ENCODE measurements at regions not wholly inside any gene's neighbourhood (a gene's known extent, or its start where the extent isn't known, plus 50 kb on each side); places are given as distances from the start of the nearest gene placed in this dataset.

- DNase-seq (ENCODE audit: low read depth) = no peak
Observed at GRCh38 chr5:158301186-158301585, 442.2 kb upstream of the CLINT1 start.

GRCh38 chr5:158300256-158300655, 441.3 kb upstream of the CLINT1 start:
- no peak for DNase-seq (ENCODE audit: low read depth)

- no peak for DNase-seq (ENCODE audit: low read depth)
Observed at GRCh38 chr5:158297002-158297527, 438.1 kb upstream of the CLINT1 start.

GRCh38 chr5:158294701-158295100, 435.8 kb upstream of the CLINT1 start:
- no peak for DNase-seq (ENCODE audit: low read depth)

GRCh38 chr5:158292981-158293380, 434.0 kb upstream of the CLINT1 start:
- no peak for DNase-seq (ENCODE audit: low read depth)

DNA sequence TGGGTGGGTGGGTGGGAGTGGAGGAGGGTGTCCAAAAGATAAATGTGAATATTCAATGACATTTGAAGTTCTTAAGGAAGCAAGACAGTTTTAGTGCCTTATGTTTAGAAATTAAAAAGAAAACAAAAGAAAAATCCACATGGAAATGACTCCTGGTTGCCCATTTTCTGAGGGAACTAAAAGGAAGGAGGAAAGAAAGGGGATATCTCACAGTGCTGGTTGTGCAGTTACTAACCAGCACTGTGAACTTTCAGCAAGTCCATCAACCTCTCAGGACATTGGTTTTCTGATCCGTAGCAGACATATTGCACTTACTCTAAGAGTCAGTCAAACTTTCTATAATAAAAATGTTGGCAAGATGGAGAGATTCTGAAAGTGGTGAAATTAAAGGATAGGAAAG, 431.0 kb upstream of the CLINT1 start:
- no peak for DNase-seq (ENCODE audit: low read depth)

DNA sequence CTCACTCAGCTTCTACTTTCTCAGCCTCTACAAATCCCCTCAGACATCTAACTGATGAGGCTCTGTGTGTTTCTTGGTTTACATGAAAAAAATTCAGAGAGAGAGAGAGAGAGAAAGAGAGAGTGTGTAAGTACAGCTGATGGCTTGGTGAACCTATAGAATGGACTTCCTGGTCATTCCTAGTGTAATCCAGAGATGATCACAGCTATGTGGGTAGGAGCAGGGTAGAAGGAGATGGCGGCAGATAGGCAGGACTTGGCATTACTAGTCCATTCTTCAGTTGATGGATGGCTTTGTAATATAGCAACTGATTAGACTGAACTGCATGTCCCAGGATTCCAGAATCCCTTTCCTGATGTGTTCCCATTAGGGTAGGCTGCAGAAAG, 429.3 kb upstream of the CLINT1 start:
- no peak for DNase-seq (ENCODE audit: low read depth)

GRCh38 chr5:158287643-158288271, 428.8 kb upstream of the CLINT1 start:
- DNase-seq (ENCODE audit: low read depth) = peak; percentile 85

DNA sequence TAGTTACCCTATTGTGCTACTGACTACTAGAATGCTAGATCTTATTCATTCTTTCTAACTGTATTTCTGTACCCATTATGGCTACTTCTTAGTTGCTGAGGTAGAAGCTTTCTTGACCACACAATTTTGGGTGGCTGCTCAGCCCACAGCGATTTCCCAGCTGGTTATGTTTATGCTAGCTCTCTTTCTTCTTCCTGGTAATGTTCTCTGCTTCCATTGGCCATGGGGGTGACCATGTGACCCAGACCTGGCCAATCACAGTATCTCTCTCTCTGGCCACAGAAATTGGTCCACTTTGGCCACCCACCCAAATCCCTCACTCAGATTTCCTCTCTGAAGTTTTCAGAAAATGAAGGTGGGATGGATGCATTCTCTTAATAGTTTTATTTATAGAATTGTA, 427.9 kb upstream of the CLINT1 start:
- DNase-seq (ENCODE audit: low read depth) = no peak

- no peak for DNase-seq (ENCODE audit: low read depth)
Observed at GRCh38 chr5:158285698-158286097, 426.8 kb upstream of the CLINT1 start.

DNA sequence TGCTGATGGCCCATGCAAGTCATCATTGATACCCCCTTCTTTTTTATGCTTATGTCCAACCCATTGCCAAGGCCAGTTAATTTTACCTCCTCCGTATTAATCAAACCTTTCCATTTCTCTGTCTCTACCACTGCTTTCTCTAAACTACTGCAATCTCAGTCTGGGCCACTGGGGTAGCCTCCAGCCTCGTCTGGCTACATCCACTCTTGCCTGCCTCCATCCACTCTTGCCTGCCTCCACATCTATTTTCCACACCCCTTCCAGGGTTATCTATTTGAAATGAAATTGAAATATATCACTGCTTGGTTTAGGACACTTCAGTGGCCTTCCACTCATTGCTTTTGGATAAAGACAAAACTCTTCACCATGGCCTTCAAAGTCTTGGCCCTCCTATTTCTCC, 425.3 kb upstream of the CLINT1 start:
- no peak for DNase-seq (ENCODE audit: low read depth)

GRCh38 chr5:158283397-158283796, 424.5 kb upstream of the CLINT1 start:
- no peak for DNase-seq (ENCODE audit: low read depth)

DNA sequence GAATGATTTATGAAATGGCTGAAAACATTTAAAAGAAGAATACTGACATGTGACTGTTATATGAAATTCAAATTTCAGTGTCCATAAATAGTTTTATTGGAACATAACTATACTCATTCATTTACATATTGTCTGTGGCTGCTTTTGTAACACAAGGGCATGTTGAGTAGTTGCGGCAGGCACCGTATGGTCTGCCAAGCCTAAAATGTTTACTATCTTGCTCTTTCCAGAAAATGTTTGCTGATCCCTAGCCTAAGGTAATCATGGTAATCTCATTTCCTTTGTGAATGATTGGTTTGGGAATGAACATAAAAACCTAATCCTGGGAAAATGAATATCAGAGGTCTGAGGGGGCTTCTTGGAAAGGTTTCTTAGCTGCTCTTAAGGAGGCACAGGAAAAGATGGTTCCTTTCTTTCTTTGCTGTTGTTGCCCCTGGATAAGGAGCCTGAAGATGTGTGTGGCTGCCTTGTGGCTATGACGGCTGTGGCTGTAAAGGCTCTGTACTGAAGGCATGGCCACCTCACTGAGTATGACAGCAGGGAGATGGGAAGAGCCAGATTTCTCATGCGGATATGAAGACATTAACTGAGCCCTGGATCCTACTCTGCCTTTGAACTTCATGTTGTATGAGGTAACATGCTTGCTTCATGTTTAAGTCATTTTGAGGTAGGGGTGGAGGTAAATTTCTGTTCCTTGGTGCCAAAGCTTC, 419.4 kb upstream of the CLINT1 start:
- no peak for DNase-seq (ENCODE audit: low read depth)

GRCh38 chr5:158277276-158277675, 418.3 kb upstream of the CLINT1 start:
- DNase-seq (ENCODE audit: low read depth) = no peak

DNA sequence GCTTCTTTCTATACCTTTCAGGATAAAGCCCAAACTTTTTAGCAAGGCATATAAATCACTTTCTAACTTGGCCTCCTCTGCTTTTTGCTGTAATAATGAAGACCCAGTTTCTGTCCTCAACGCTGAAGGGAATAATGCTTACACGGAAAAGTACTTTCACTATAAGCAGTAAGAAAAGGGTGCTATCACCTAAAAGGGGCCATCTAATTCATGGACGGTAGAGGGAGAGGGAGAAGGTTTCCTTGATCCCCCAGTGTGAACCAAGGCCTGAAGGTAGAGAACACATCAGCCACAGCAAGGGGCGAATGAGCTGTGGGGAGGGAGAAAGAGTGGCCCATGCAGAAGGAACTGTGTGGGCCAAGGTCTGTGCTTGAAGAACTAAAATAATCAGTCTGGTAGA, 417.7 kb upstream of the CLINT1 start:
- DNase-seq (ENCODE audit: low read depth) = no peak

GRCh38 chr5:158275511-158275910, 416.6 kb upstream of the CLINT1 start:
- no peak for DNase-seq (ENCODE audit: low read depth)

- no peak for DNase-seq (ENCODE audit: low read depth)
Observed at GRCh38 chr5:158273035-158273434, 414.1 kb upstream of the CLINT1 start.

GRCh38 chr5:158272409-158272808, 413.5 kb upstream of the CLINT1 start:
- no peak for DNase-seq (ENCODE audit: low read depth)

- DNase-seq (ENCODE audit: low read depth) = no peak
Observed at GRCh38 chr5:158270996-158271554, 412.1 kb upstream of the CLINT1 start.

DNA sequence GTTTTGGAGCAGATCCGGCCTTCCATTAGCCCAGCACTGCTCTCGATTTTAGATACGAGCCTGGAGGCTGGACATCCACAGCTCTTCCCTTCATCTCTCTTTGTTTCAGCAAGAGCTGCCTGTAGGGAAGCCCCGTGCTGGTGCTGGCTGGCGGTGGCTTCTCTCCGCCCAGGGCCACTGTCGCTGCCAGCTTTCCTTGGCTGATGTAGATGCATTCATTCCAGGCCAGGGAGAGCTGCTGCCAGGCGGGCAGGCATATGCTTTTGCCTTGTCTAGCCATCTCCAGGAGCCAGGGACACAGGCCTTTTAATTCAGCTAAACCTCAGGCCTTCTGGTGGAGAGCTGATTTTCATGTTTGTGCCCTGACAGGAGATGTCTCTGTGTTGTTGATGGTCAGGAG, 409.3 kb upstream of the CLINT1 start:
- DNase-seq (ENCODE audit: low read depth) = no peak

DNA sequence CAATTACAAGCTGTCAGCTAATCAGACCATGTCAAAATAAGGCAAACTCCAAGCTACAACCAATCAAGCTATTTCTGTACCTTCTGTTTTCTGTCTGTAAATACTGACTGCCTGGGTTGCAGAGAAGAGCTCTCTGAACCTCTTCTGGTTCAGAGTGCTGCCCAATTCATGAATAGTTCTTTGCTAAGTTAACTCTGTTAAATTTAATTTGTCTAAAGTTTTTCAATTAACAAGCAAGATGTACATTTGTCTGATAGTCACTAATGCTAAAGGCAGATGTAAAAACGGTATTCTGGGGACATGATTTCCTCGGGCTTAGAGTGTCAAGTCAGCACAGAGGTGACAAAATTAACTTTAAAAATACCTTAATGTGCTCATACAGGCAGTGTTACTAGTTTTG, 408.3 kb upstream of the CLINT1 start:
- DNase-seq (ENCODE audit: low read depth) = no peak

DNA sequence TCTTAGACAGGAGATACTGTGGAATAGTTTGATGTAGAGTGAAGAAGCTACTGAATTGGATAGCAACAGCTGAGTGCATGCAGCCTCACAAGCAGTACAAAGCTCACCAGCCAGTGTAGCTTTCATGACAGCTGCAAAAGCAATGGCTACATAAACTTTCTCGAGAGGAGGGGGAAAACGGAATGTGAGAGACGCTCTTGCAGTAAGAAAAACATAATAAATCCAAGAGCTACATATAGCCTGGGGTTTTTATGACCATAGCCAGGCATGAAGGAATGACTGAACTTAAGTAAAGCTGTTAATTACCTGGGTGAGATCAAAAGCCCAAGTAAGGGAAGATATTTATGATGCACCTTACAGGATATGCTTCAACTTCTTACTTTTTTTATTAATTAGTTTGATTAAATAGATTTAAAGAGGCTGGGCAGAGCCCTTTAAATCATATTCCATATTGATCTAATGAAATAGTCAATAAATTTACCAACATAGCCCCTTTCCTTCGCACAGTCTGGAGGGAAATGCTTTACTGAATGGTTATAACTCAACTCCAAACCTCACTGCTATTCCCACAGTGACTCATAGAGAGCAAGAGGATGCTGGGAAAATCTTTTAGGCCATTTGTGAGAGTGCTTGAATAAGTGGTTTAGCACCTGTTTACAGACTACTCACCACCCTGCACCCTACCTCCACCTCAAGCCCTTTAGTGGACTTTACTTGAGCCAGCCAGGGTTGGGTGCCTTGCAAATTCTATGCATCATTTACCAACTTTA, 407.2 kb upstream of the CLINT1 start:
- no peak for DNase-seq (ENCODE audit: low read depth)

DNA sequence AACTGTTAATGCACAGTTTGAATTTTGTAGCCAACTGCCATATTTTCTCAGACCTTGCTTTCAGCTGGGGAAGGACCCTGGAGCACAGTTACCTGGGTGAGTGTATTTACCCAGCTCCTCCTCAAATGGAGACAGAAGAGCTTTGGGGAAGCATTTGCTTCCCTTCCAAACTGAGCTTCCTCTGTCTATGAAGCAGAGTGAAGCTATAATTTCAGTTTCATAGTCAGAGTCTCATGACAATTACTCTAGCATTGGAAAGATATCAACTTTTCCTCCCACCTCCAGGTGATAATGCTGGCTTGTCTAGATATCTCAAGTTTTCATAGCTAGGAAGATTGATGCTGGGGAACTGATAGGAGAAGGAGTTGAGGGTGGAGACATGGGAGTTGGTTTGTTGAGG, 406.4 kb upstream of the CLINT1 start:
- no peak for DNase-seq (ENCODE audit: low read depth)
